Right lobe of liver (tissue), 4 donors: ENCODE measurements at regions not wholly inside any gene's neighbourhood (a gene's known extent, or its start where the extent isn't known, plus 50 kb on each side); places are given as distances from the start of the nearest gene placed in this dataset.

Experiments used
- POLR2A ChIP-seq: fragments of 450-650 bp; IDR thresholded peaks from one replicate; pipeline ENCODE4 v1.6.1; 2017; ENCODE audit warnings: antibody characterized with exemption, mild to moderate bottlenecking
- TF ChIP-seq, protein P1 (sequence below), 4 donors: fragments of 200-600 bp in 3 of 4; fragments of 450-650 bp in 1 of 4; IDR thresholded peaks; one replicate each; pipeline versions ENCODE4 v1.5.1 to v1.8.0; 2016 to 2022; ENCODE audit warnings: antibody characterized with exemption in 4 of 4, mild to moderate bottlenecking in 2 of 4
- donor health status: DM: no; HTN: no; CAD: no.
- donor health status: DM: no; HTN: no; CAD: no.
- donor health status: DM: no; HTN: yes; CAD: no.

DNA sequence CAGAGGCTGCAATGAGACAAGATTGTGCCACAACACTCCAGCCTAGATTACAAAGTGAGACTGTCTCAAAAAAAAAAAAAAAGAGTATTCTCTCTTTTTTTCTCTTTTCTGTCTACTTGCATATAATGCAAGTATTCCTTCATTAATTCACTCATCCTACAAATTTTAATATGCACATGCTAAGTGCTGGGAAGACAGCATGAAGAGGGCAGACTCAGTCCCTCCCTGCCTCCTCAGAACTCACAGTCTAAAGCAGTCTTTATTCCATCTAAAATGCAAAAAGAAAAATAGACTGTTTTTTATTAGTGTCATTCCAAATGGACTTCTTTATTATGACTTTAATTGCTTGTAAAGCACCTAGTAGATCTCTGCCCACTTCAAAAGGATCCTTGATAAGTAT is 85.6 kb downstream of the NKX6-1 start:
- no peak for TF ChIP-seq POLR2A
- TF ChIP-seq, protein P1, sequence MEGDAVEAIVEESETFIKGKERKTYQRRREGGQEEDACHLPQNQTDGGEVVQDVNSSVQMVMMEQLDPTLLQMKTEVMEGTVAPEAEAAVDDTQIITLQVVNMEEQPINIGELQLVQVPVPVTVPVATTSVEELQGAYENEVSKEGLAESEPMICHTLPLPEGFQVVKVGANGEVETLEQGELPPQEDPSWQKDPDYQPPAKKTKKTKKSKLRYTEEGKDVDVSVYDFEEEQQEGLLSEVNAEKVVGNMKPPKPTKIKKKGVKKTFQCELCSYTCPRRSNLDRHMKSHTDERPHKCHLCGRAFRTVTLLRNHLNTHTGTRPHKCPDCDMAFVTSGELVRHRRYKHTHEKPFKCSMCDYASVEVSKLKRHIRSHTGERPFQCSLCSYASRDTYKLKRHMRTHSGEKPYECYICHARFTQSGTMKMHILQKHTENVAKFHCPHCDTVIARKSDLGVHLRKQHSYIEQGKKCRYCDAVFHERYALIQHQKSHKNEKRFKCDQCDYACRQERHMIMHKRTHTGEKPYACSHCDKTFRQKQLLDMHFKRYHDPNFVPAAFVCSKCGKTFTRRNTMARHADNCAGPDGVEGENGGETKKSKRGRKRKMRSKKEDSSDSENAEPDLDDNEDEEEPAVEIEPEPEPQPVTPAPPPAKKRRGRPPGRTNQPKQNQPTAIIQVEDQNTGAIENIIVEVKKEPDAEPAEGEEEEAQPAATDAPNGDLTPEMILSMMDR (IDR thresholded peaks at IDR 0.05) = no peak
